Stimulated activated CD4-positive, alpha-beta T cell treated with anti-CD3 and anti-CD28 coated beads, Interleukin-12 subunit alpha, Interleukin-12 subunit beta, amount 100 ng/mL, for 24 hours (primary cell): ENCODE measurements at regions not wholly inside any gene's neighbourhood (a gene's known extent, or its start where the extent isn't known, plus 50 kb on each side); places are given as distances from the start of the nearest gene placed in this dataset.

Source experiments
- DNase-seq, 2 experiments: peaks; one replicate each; pipeline ENCODE4 v3.0.0-alpha.2; 2020; ENCODE audit warnings: low read depth in 2 of 2

DNA sequence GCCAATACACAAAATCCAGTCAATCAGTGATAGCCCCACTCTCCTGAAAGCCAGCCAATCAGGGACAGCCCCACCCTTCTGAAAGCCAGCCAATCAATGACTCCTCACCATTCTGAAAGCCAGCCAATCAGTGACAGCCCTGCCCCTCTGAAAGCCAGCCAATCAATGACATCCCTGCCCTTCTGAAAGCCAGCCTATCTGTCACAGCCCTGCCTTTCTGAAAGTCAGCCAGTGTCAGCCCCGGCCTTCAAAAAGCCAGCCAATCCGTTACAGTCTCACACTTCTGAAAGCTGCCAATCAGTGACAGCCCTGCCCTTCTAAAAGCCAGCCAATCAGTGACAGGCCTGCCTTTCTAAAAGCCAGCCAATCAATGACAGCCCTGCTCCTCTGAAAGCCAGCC lies 95.9 kb upstream of the HDAC4 start:
- DNase-seq: no peak

DNA sequence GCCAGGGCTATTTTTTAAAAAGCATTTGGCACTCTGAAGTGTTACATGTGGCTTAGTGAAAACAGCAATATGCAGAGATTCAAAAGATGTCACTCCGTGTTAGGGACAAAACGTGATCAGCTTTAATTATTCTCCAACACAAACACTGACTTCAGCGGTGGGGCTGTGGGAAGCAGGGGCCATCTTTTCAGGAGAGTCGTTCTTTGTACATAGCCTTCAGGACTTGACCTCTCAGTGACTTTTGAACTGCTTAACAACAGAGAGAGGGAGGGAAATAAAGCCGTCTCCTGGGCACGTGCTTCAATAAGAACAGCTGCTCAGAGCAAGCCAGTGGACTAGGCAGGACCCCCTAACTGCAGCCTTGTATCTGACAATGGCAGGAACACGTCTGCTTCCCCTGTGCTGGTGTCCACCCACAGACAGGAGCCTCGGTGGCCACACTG lies 95.0 kb upstream of the HDAC4 start:
- no peak for DNase-seq

DNA sequence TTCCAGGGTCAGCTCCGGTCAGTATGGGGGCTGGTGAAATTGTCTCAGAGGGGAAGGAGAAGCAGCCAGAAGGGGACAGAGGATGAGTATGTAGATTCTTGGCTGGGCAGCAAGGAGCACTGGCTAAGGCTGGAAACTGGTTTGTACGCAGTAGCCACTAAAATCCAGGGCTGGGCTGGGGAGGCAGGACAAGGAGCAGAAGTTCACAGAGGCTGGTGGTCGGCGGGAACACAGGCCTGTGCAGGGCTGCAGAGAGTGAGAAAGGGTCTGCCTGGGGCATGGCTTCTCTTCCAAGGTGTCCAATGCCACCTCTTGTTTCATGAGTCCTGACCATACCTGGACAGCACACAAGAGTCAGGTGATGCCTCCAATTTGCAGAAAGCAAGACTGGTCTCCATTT lies 94.4 kb upstream of the HDAC4 start:
- no peak for DNase-seq

DNA sequence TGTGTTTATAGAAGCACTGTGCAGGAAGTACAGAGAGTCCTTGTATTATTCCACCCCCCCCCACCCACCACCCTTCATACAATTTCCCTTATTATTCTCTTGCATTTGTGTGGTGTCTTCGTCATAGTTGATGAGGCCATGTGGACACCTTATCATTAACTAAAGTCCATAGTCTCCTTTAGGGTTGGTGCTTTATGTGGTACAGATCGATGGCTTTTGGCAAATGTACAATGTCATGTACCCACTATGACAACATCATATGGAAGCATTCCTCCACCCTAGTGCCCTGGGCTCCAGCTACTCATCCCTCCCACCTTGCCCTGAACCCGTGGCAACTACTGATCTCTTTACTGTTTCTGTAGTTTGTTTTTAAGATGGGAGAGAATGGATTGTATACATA lies 93.8 kb upstream of the HDAC4 start:
- DNase-seq: no peak

DNA sequence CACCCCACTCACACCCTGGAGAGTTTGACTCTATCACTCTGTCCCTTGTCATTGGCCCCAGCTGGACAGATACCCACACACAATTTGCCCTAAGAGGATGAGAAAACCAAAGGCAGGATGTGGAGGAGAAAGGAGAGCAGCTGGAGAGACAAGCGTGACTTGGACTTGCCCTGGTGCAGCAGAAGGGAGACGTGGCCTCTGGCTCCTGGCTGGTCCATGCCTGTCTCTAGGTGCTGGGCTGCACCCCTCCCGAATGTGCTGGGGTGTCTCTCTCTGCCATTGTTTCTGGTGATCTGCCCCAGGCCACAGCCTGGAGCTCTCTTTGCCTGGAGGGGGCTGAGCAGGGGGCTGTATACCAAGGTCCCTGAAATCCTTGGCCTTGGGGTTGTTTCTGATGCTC lies 88.7 kb upstream of the HDAC4 start:
- DNase-seq: no peak

DNA sequence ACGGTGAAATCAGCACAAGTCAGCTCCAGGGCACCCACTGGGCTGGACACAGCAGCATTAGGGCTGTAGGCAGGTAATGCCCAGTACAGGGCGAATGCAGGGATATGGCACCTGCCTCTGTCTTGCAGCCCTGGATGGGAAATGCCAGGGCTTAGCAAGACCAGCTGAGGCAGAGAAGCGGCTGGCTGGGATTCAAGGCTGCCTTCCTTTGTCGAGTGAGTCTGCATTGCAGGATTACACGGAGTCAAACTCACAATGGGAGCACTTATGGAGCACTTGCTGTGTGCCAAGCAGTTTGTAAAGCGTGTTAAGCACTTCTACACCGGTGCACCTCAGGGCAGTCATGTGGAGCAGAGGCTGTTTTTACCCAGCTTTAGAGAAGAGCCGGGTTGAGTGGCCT lies 87.3 kb upstream of the HDAC4 start:
- DNase-seq: no peak

DNA sequence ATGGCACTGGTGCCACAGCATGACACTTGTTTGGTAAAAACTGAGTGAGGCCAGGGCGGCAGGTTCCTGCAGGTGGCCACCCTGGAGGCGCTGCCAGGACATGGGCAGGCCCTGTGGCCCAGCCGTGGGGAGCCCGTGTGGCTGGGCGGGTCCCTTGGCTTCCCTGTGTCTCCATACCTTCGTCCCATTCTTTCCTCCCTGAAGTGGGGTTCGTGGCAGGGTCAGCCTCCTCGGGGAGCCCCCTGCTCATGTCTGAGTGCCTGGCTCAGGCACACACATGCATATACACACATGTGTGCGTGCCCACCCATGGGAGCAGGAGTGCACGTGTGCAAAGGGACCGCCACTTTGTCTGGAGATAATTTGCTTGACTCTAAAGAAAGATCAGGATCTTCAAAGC lies 86.5 kb upstream of the HDAC4 start:
- DNase-seq: no peak

DNA sequence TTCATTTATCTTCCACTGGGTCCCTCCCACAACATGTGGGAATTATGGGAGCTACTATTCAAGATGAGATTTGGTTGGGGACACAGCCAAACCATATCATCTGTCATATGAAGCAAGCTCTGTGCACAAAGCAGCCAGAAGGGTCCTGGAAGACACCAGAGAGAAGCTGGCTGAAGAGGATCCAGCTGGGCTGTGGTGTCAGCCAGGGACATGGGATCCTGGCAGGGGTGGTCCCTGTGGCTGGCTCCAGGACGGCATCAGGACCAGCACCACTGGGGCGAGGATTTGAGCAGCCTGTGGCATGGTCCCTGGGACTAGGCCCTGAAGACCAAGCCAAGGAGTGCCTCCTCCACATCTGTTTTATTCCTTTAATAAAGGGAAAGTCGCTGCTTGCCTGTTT lies 84.8 kb upstream of the HDAC4 start:
- no peak for DNase-seq

DNA sequence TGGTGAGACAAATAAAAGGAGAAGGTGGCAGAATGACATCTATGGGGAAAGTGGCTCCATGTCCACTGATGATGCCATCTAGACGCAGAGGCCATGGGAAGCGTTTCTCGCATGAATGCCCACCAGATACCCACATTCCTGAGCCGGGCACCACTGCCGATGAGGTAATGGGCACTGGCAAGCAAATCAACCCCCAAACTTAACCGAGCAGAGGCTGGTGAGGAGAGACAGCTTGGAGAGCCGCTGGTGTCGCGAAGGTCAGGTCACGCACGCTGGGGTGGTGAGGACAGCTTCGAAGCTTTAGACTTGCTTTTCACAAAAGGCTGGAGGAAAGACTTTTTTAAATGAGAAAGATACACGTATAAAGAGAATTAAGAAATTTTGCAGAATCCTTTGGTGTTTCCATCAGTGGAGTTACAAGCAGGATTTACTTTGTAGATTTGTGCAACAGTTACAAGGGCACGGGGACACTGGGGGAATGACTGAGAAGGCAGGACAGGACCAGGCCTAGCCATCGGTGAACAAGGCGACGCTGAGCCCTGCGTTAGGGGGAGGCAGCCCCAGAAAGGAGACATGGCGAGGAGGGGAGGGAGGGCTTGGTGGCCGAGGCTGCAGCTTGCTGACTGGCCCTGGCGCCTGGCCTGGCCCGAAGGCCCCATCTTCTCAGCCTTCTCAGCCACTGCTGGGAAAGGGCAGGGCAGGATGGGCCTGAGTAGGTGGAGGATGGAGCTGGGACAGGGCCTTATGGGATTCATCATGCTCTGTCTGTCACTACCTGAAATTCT lies 83.9 kb upstream of the HDAC4 start:
- no peak for DNase-seq

DNA sequence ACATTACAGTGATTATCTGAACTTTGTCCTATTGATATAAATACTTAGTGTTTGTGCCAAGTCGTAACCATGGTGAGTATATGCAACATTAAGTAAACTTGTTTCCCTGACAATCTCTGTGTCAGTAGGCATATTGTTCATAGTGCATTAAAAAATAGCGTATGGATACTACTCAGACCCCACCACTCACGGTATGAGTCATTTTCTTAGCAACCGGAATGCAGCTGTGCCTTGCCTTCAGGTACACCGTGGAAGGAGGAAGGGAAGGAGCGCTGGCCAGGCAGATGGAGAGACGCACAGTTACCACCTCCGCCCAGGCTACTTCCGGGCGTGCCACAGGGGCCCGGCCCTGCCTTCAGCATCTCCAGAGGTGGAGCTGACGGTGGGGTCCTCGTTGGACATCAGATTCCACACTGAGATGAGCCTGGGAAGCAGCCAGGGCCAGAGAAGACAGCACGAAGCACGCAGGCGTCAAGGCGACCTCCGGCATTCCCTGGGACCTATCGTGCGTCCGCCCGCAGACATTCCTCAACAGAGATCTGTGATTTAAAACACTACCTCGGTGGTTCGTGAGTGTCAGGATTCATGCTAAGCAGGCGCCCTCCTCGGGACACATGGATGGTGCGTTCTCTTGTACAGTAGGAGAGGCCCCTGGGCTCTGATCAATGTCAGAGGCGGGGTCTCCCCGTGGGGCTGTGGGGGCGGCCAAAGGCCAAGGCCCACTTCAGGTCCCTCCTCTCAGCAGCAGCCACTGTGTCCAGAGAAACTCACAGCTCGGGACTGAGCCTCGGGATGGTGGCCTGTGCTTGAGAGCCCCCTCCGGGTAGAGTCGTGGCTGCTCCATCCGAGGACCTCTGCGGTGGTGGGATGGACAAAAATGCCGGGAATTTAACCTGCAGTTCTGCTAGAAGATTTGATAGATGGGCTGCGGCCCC lies 82.2 kb upstream of the HDAC4 start:
- DNase-seq: no peak

DNA sequence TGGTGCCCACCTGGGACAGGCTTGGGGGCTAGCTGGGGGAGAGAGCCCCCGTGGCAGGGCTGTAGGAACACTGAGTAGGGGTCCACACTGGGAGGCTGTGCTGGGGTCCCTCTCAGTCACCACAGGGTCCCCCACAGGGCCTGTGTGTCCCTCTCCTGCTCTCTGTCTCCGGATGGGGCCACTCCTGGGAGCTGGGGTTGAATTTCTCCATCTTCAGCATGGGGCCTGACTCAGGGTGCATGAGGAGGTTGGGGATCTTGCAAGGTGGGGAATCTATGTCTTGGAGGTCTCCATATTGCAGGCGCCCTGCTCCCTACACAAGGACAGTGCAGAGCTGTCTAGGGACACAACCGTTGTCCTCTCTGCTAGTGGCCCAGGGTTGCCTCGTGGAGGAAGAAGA lies 78.7 kb upstream of the HDAC4 start:
- DNase-seq: no peak

DNA sequence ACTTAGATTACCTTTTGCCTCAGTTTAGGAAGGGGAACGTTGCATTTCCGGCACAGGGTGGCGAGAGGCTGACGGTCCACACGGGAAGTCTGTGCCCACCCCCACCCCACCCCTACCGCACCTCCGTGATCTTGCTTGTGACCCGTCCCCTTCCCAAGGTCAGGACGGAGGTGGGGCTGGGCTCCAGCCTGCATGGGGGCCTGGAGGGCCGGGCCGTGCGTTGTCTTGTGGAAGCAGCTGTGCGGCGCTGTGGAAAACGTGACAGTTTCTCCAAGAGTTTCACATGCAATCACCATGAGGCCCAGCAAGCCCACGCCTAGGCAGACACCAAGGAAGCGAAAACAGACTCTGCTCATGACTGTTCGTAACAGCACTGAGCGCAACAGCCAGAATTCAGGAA lies 76.8 kb upstream of the HDAC4 start:
- DNase-seq: no peak

DNA sequence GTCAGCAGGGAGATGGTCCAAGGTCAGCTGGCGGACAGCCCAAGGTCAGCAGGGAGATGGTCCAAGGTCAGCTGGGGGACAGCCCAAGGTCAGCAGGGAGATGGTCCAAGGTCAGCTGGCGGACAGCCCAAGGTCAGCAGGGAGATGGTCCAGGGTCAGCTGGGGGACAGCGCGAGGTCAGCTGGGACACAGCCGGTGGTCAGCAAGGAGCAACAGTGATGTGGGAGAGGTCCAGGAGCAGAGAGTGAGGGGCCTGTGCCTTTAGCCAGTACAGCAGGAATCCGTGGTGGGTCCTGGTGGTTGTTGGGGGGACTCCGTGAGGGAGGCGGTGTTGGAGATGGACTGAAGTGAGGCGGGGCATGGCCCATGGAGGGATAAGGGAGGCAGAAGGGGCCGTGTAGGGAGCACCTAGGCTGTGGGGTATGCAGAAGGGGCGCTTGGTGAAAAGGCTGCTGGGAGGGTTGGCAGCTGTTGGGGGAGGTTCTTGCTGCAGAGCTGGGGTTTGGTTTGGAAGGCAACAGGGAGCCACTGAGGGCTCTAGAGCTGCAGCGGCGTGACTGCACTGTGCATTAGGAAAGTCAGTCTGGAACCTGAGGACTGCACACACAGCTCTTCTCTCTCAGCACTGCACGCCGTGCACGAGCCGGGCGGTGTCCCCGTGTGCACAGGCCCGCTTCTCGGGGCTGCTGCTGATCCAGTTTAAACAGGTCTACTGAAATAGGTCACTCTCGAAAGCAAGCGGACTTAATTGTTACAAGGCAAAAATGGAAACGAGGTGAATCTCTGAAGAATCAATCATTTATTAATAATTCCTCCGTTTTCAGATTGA lies 76.2 kb upstream of the HDAC4 start:
- DNase-seq: no peak

DNA sequence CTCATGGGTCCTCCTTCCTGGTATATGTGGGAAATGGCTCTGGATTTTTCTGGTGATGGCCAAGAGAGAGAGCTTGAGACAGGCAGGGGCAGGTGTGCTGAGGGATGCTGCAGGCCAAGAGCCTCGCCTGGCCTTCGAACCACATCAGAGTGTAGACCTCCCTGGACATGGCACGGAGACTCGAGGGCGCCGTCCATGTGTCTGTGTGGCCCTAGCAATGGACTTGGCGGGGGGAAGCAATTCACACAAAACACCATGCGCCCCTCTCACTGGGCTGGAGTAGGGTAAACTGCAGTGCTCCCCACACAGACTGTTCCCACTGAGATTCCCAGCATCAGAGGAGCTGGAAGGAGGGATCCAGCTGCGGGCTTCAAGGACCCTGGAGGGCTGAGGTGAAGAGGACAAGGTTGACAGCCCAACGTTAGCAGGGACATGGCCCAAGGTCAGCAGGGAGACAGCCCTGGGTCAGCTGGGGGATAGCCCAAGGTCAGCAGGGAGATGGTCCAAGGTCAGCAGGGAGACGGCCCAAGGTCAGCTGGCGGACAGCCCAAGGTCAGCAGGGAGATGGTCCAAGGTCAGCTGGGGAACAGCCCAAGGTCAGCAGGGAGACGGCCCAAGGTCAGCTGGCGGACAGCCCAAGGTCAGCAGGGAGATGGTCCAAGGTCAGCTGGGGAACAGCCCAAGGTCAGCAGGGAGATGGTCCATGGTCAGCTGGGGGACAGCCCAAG lies 75.4 kb upstream of the HDAC4 start:
- DNase-seq: no peak

DNA sequence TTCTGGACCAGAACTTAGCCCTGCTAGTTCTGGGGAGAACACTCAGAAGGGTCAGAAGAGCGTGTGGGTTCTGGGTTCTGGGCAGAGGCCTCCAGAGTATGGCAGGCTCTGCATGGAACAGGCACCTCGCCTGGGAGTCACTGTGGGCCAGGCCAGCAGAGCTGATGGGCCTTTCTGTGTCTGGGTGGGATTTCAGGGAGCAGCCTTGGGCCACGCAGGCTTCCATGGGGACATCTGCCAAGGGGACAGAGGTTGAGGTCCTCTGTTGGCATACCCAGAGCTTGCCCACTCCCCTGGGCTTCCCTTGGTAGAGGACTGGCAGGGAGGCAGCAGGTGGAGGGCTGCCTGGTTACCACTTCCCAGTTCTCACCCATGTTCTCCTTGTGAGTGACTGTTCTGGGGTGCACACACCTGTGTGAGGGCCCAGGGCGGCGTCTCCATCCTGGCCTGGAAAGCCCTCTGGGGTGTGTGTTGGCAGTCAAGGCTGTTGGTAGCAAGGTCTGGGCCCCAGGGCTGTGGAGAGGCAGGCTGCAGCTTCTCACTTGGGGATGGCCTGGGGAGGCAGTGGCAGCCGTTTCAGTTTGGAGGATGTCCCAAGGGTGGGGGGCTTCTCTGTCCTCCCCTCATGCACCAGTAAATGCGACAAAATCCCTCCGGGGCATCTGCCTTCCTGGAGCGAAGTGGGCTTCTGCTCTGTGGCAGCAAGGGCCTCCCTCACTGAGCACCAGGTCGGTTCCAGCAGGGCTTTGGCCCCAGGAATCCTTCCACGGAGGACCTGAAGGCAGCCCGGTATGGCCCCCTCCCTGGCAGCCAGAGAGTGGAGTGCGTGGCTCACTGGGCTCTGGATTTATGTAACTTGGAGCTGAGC lies 74.6 kb upstream of the HDAC4 start:
- no peak for DNase-seq

DNA sequence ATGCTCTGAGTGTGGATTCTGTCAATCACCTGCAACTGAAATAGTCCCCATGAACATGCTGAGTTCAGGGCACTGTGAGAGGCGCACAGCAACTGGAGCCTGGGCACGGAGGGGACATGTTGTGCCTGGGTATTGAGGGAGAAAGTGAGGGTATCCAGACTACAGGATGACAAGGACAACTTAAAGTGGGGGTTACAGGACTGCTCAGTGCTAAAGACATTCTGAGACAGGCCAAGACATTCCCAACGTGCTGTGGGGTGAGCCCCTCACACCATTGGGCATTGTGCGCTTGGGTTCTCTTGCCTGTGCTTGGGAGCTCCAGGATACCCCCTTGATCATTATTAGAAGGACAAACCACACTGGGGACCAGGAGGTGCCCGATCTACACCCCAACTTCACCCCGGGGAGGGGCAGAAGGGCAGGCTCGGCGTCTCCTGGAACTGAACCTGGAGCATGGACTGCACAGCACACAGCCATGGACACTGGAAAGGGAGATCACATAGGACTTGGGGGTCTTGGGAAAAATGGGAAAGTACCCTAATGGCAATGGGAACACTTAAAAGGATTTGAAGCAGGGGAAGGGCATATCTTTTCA lies 72.5 kb upstream of the HDAC4 start:
- no peak for DNase-seq

DNA sequence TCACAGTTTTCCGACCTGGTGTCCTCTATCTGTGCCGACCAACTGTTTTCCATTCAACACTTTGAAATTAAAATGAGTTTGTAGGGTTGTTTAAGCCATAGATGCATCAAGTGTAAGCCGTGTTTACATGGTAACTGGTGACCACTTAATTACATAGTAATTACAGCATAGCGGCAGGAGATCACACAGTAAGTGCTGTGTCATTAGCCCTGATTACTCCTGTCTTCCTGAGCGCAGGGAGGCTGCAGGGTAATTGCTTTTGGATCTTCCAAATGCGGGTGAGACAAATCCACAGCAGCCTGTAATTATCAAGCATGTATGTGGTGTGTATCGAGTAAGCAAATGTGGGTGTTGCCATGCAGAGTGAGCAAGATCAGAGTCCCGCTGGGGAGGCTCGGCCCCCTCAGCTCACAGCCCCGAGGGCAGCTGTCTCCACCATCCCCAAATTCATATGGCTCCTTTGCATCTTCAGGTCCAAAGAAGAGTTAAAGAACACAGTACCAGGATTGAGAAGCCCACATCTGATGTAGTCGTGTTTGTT lies 71.5 kb upstream of the HDAC4 start:
- no peak for DNase-seq

DNA sequence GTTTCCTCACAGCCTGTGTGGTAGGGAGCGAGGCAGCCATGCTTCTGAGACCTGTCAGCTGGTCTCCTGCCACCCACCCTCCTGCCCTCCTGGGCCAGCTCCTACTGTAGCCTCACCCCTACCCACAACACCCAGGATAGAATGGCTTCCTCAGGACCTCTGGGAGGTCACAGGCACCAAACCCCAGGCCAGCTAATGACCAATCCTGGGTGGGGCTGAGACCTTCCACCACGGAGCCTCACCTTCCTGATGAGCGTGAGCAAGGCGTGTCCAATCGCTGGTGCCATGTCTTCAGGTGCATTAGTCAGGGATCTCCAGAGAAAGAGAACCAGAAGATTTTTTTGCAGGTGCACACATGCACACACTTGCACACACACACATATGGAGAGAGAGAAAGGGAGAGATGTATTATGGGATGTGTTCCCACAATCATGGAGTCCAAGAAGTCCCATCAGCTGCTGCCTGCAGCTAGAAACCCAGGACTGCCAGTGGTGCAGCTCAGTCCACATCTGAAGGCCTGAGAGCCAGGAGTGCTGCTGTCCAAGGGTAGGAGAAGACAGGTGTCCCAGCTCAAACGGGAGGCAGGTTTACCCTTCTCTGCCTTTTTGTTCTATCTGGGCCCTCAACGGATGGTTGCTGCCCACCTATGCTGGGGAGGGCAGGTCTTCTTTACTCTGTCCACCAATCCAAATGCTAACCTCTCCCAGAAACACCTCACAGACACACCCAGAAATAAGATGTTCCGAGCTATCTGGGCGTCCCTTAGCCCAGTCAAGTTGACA lies 70.4 kb upstream of the HDAC4 start:
- no peak for DNase-seq
